Breast epithelium (tissue), 3 donors: ENCODE measurements at regions not wholly inside any gene's neighbourhood (a gene's known extent, or its start where the extent isn't known, plus 50 kb on each side); places are given as distances from the start of the nearest gene placed in this dataset.

Experiments used
- CTCF ChIP-seq, 3 donors: fragments of 450-650 bp; IDR thresholded peaks; one replicate each; pipeline ENCODE4 v1.5.1; 2016 to 2017; ENCODE audit warnings: antibody characterized with exemption in 3 of 3, mild to moderate bottlenecking in 3 of 3, moderate library complexity in 3 of 3
- POLR2A ChIP-seq: fragments of 450-650 bp; IDR thresholded peaks from one replicate; pipeline ENCODE4 v1.6.1; 2016; ENCODE audit warnings: antibody characterized with exemption, mild to moderate bottlenecking, moderate library complexity

- TF ChIP-seq CTCF (IDR thresholded peaks at IDR 0.05) (no peak), POLR2A (no peak)
These were observed 148.2 kb downstream of the TRMT11 start for GRCh38 chr6:126134491-126134890.
